ENCODE measurements at regions not wholly inside any gene's neighbourhood (a gene's known extent, or its start where the extent isn't known, plus 50 kb on each side); places are given as distances from the start of the nearest gene placed in this dataset.

DNA sequence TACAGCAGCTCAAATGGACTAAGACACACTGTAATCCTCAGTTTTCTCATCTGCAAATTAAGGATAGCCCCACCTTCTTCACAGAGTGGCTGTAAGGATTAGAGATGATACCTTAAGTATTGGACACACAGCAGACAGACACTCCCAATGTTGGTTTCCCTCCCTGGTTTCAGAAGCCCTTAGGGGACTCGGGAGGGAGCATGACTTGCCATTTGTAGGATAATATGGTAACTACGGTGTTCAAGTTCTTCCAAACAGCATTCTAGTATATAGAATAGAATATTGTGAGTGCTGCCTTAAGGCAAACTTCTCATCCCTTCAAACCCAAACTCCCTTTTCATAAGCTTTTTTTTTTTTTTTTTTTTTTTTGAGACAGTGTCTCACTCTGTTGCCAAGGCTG is 101.9 kb downstream of the COPRS start:
- DNase-seq (ENCODE audit: low read depth), result no peak
- no peak overlapping the region for H3K4me3 ChIP-seq (ENCODE audit: low read depth, low read length)
- TF ChIP-seq, protein P1, sequence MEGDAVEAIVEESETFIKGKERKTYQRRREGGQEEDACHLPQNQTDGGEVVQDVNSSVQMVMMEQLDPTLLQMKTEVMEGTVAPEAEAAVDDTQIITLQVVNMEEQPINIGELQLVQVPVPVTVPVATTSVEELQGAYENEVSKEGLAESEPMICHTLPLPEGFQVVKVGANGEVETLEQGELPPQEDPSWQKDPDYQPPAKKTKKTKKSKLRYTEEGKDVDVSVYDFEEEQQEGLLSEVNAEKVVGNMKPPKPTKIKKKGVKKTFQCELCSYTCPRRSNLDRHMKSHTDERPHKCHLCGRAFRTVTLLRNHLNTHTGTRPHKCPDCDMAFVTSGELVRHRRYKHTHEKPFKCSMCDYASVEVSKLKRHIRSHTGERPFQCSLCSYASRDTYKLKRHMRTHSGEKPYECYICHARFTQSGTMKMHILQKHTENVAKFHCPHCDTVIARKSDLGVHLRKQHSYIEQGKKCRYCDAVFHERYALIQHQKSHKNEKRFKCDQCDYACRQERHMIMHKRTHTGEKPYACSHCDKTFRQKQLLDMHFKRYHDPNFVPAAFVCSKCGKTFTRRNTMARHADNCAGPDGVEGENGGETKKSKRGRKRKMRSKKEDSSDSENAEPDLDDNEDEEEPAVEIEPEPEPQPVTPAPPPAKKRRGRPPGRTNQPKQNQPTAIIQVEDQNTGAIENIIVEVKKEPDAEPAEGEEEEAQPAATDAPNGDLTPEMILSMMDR (IDR thresholded peaks at IDR 0.05; ENCODE audit: low read depth, low read length, missing control alignments), result no peak

DNA sequence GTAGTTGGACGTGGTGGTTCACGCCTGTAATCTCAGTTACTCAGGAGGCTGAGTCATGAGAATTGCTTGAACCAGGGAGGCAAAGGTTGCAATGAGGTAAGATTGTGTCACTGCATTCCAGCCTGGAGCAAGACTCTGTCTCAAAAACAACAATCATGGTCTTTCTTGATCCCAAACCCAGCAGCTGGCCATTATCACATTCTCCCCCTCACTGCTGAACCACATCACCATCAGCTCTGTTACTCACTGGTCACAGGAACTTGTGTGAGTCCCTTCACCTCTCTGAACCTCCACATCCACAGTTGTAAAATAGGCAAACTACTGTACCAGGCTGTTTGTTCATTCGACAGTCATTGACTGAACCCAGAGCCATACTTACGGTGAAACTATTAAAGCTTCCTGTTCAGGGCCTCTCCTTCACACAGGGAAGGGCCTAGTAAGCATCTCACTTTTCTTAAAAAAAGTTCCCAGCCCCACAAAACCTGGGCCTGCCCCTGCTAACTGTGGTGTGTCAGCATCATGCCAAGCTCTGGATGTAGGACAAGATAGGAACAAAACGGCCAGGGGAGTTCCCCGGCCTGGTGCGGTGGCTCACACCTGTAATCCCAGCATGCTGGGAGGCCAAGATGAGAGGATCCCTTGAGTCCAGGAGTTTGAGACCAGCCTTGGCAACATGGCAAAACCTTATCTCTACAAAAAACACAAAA is 104.7 kb downstream of the COPRS start:
- H3K4me3 ChIP-seq (ENCODE audit: low read depth, low read length), result no peak overlapping the region
- no peak for DNase-seq (ENCODE audit: low read depth)

DNA sequence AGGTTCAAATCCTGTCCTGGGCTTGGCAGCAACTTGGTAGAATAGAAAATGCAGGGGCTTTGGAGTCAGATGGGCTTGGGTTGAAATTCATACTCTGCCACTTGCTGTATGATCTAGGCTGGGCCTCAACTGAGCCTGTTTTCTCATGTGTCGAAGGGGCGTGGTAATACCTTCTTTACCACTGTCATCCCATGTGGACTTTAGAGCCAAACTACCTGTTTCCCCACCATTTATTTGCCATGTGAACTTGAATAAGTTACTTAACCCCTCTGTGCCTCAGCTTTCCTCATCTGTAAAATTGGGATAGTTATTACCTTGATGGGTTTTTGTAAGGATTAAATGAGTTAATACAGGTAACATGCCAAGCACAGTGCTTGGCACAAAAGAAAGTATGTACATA is 106.0 kb downstream of the COPRS start:
- H3K4me3 ChIP-seq (ENCODE audit: low read depth, low read length), result no peak overlapping the region
- no peak for DNase-seq (ENCODE audit: low read depth)
- TF ChIP-seq, protein P1 (IDR thresholded peaks at IDR 0.05; ENCODE audit: low read depth, low read length, missing control alignments), result no peak

More for the DNA sequence above, 104.7 kb downstream of the COPRS start:
- TF ChIP-seq, protein P1 (IDR thresholded peaks at IDR 0.05; ENCODE audit: low read depth, low read length, missing control alignments), result no peak

DNA sequence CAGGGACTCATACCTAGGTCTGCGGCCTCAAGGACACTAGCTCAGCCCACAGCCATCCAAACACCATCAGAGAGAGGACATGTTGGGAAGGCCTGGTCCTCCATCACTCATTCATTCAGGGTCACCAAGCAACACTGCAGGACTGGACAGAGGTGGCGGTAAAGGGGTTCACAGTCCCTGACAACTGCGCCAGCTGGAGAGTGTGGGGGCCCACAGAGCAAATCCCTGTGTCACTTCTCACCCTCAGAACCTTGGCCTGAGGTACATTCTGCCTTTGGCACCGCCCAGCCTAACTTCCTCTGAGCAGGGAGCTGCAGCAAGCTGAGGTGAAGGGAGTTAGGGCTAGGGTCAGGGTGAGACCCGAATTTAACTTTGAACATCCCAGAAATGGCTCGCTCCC is 106.5 kb downstream of the COPRS start:
- no peak overlapping the region for H3K4me3 ChIP-seq (ENCODE audit: low read depth, low read length)
- TF ChIP-seq, protein P1 (IDR thresholded peaks at IDR 0.05; ENCODE audit: low read depth, low read length, missing control alignments), result no peak
- DNase-seq (ENCODE audit: low read depth), result no peak

DNA sequence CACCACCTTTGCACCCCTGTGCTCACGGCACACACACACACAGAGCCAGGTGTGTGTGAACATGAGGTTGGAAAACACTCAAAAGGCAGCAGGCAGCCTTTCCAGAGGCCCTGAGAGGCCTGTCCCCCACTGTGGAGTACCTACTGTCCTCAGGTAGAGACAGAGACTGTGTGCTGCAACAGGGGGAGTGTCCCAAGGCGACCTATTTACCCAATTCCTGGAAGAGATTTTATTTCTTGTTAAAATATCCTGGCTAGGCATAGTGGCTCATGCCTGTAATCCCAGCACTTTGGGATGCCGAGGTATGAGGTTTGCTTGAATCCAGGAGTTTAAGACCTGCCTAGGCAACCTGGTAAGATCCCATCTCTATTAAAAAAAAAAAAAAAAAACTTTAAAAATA is 108.5 kb downstream of the COPRS start:
- no peak for DNase-seq (ENCODE audit: low read depth)
- TF ChIP-seq, protein P1 (IDR thresholded peaks at IDR 0.05; ENCODE audit: low read depth, low read length, missing control alignments), result no peak

DNA sequence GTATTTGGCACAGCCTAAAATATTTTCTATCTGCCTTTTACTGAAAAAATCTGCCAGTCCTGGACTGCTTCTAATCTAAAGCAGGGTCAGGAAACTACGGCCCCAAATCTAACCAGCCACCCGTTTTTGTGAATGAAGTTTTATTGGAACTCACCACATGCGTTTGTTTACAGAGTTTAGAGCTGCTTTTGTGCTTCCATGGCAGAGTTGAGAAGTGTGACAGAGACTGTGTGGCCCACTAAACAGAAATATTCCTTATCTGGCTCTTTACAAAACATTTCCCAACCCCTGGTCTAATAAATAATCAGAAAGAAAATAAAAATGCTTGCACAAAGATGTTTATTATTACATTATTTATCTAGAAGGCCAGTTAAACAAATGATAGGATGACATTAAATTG is 110.2 kb downstream of the COPRS start:
- no peak for DNase-seq (ENCODE audit: low read depth)
- H3K4me3 ChIP-seq (ENCODE audit: low read depth, low read length), result no peak overlapping the region
- TF ChIP-seq, protein P1 (IDR thresholded peaks at IDR 0.05; ENCODE audit: low read depth, low read length, missing control alignments), result no peak

More for the DNA sequence above, 108.5 kb downstream of the COPRS start:
- H3K4me3 ChIP-seq (ENCODE audit: low read depth, low read length), result no peak overlapping the region

DNA sequence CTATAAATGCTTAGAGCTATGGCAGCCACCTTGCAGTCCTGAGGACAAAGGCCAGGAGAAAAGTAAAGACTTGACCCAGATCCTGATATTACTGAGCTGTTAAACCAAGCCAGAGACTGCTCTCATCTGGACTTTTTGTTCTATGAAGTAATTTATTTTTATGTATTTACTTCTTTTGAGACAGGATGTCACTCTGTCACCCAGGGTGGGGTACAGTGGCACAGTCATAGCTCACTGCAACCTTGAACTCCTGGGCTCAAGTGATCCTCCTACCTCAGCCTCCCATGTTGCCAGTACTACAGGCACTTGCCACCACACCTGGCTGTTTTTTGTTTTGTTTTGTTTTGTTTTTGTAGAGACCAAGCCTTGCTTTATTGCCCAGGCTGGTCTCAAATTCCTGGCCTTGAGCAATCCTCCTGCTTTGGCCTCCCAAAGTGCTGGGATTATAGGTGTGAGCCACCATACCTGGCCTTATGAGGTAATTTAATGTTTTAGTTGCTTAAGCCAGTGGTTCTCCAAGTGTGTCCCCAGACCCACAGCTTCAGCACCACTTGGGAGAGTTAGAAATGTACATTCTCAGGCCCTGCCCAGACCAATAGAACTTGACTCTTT is 112.1 kb downstream of the COPRS start:
- DNase-seq (ENCODE audit: low read depth), result no peak
- TF ChIP-seq, protein P1 (IDR thresholded peaks at IDR 0.05; ENCODE audit: low read depth, low read length, missing control alignments), result no peak
- no peak overlapping the region for H3K4me3 ChIP-seq (ENCODE audit: low read depth, low read length)
